A673 (cell line): ENCODE measurements at regions not wholly inside any gene's neighbourhood (a gene's known extent, or its start where the extent isn't known, plus 50 kb on each side); places are given as distances from the start of the nearest gene placed in this dataset.

Source experiments
- BruUV-seq: library from RNA; stranded (reverse); fragments of 400-500 nt; replicated peaks from 2 replicates; lab custom pipeline; 2021; lab: Mats Ljungman, UMichigan
- CTCF ChIA-PET: fragments of 300-600 bp; sonication (Branson Sonifier 250); formaldehyde crosslinking; loops from one replicate; lab custom pipeline; 2022; ENCODE audit warnings: antibody characterized with exemption; lab: Charles Lee
- POLR2A ChIA-PET: fragments of 300-600 bp; sonication (Branson Sonifier 250); formaldehyde crosslinking; loops from one replicate; lab custom pipeline; 2022; ENCODE audit warnings: antibody characterized with exemption; ENCODE audit not compliant: low non-redundant PET; lab: Charles Lee
- DNase-seq: peaks from one replicate; pipeline ENCODE4 v3.0.0-alpha.2; 2015; ENCODE audit warnings: low spot score
- H3K27ac ChIP-seq: fragments of 200-600 bp; sonication (generic); 2 replicates; pipeline ENCODE4 v1.5.1; 2016; ENCODE audit warnings: mixed run types, low read depth, mild to moderate bottlenecking, mixed read lengths, antibody characterized with exemption, low read length; ENCODE audit not compliant: poor library complexity, severe bottlenecking
- H3K27me3 ChIP-seq: fragments of 200-600 bp; sonication (generic); replicated peaks from 2 replicates; pipeline ENCODE4 v1.6.1; 2017; ENCODE audit warnings: mixed run types, low read depth, mild to moderate bottlenecking, mixed read lengths, antibody characterized with exemption, low read length; ENCODE audit not compliant: insufficient read depth, poor library complexity
- H3K36me3 ChIP-seq: fragments of 200-600 bp; sonication (generic); 2 replicates; pipeline ENCODE4 v1.6.1; 2016; ENCODE audit warnings: mixed run types, mild to moderate bottlenecking, mixed read lengths, antibody characterized with exemption, low read length; ENCODE audit not compliant: insufficient read depth, poor library complexity, severe bottlenecking
- H3K4me1 ChIP-seq: fragments of 200-600 bp; sonication (generic); 2 replicates; pipeline ENCODE4 v1.6.1; 2017; ENCODE audit warnings: mixed run types, mild to moderate bottlenecking, mixed read lengths, antibody characterized with exemption, low read length; ENCODE audit not compliant: insufficient read depth, poor library complexity, severe bottlenecking
- H3K4me3 ChIP-seq: fragments of 200-600 bp; sonication (generic); 2 replicates; pipeline ENCODE4 v1.5.1; 2016; ENCODE audit warnings: low read depth, mixed run types, mild to moderate bottlenecking, mixed read lengths, low read length; ENCODE audit not compliant: poor library complexity, severe bottlenecking
- H3K9me3 ChIP-seq: fragments of 200-600 bp; sonication (generic); 2 replicates; pipeline ENCODE4 v1.6.1; 2016; ENCODE audit warnings: mixed run types, low read depth, mild to moderate bottlenecking, mixed read lengths, antibody characterized with exemption, low read length; ENCODE audit not compliant: poor library complexity, severe bottlenecking
- EZH2 ChIP-seq: fragments of 200-600 bp; sonication (generic); IDR thresholded peaks from 2 replicates; pipeline ENCODE4 v1.6.1; 2017; ENCODE audit warnings: borderline replicate concordance, low read depth, mild to moderate bottlenecking, mixed read lengths, antibody characterized with exemption, low read length; ENCODE audit not compliant: poor library complexity, severe bottlenecking
- intact Hi-C: fragments of 100-400 bp; cut with micrococcal nuclease; formaldehyde crosslinking; loops from one replicate; pipeline ENCODE4 v1.10.0; 2022; ENCODE audit not compliant: unreplicated experiment
- TF ChIP-seq, protein P1 (sequence below): fragments of 300-800, 200-600 bp; sonication (generic); conservative IDR thresholded peaks from 2 replicates; pipeline ENCODE4 v1.5.1; 2017; ENCODE audit warnings: low read depth, mild to moderate bottlenecking, antibody characterized with exemption, low read length, moderate library complexity, mixed read lengths

DNA sequence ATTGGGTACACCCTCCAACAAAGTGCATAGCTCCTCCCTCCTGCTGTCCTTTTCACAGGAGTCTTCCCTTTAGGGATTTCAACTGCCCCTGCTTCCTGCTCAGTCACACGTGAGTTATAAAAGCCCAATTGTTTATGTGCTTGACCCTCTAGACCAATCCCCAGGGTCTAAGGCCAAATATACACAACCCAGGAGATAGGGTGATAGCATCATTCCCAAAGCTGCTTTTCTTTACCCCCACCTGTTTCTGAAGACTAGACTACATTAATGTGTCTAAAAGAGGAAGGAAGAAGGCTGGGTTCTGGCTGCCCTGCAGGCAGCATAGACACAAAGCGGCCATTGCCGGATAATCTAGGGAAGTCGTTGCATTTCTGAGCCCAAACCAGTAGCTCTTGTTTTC lies 526.7 kb upstream of the FRG1 start:
- H3K27ac ChIP-seq, result no peak overlapping the region
- CTCF ChIA-PET, result no interaction called here
- DNase-seq, result no peak
- H3K4me3 ChIP-seq, result no peak overlapping the region
- H3K27me3 ChIP-seq, result no peaks in the 10 kb centered on the region
- peaks cover 5% of the 10 kb centered on the region for H3K9me3 ChIP-seq
- BruUV-seq, result no TSS peak
- POLR2A ChIA-PET, result no interaction called here
- H3K36me3 ChIP-seq, result no peaks in the 10 kb centered on the region
- TF ChIP-seq, protein P1, sequence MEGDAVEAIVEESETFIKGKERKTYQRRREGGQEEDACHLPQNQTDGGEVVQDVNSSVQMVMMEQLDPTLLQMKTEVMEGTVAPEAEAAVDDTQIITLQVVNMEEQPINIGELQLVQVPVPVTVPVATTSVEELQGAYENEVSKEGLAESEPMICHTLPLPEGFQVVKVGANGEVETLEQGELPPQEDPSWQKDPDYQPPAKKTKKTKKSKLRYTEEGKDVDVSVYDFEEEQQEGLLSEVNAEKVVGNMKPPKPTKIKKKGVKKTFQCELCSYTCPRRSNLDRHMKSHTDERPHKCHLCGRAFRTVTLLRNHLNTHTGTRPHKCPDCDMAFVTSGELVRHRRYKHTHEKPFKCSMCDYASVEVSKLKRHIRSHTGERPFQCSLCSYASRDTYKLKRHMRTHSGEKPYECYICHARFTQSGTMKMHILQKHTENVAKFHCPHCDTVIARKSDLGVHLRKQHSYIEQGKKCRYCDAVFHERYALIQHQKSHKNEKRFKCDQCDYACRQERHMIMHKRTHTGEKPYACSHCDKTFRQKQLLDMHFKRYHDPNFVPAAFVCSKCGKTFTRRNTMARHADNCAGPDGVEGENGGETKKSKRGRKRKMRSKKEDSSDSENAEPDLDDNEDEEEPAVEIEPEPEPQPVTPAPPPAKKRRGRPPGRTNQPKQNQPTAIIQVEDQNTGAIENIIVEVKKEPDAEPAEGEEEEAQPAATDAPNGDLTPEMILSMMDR, result no peak
- TF ChIP-seq EZH2, result no peak
- no peaks in the 10 kb centered on the region for H3K4me1 ChIP-seq
- intact Hi-C loops, result no loop called here

DNA sequence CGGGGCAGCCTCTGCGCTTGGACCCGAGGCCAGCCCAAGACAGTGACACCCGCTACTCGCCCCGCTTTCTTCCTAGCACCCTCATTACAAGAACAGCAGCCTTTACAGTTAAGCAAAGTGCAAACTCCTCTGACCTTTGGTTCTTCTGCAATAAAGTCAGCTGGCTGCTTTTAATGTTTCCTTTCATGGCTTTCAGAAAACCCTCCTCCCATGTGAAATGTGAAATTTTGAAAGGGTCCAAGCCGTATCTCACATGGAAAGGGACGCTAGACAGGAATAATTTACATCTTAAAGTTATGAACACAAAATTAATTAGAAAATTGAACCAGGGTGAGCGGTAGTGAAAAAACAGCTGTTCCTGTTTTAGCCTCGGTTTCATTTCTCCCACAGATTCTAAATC lies 520.1 kb upstream of the FRG1 start:
- CTCF ChIA-PET, result no interaction called here
- H3K9me3 ChIP-seq, result no peaks in the 10 kb centered on the region
- BruUV-seq, result no TSS peak
- POLR2A ChIA-PET, result no interaction called here
- H3K4me1 ChIP-seq, result no peaks in the 10 kb centered on the region
- intact Hi-C loops, result no loop called here
- DNase-seq, result no peak
- H3K27ac ChIP-seq, result no peak overlapping the region
- no peaks in the 10 kb centered on the region for H3K27me3 ChIP-seq
- no peak for TF ChIP-seq EZH2
- TF ChIP-seq, protein P1, result no peak
- no peak overlapping the region for H3K4me3 ChIP-seq
- H3K36me3 ChIP-seq, result no peaks in the 10 kb centered on the region

DNA sequence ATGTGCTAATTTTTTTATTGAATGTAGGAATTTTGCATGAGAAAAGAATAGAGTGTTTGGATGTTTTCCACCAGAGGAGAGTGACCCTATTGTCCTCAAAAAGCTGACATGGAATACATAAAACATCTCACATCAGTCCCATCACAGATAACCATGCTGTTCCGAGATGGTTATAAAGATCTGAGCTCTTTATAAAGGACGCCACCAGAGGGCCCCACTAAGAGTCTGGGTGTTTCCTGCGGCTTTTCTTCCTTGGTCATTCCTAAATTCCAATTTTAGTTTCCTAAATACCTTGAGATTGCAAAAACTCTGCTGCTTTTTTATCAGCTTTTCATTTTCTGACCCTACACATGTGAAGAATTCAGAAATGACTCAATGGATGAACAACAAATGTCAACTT lies 504.5 kb upstream of the FRG1 start:
- Histone ChIP-seq H3K27ac (no peak overlapping the region), H3K4me3 (no peak overlapping the region), H3K36me3 (no peaks in the 10 kb centered on the region), H3K4me1 (no peaks in the 10 kb centered on the region), H3K9me3 (peaks cover 6% of the 10 kb centered on the region), H3K27me3 (no peaks in the 10 kb centered on the region)
- TF ChIP-seq, protein P1, result peak; percentile 50; the same call in 1 of the 2 replicates
- TF ChIP-seq EZH2, result no peak
- DNase-seq, result peak; percentile 4
- ChIA-PET CTCF (interaction anchor here (0.5 to 0.8 kb wide), 2 partner anchors 10 to 468 kb away, joined by 3 to 5 read pairs; no protein-coding TSS in a partner anchor), POLR2A (no interaction called here)
- intact Hi-C loops, result loop anchor here (5.0 kb wide), 1 partner anchor 356 kb away; no protein-coding TSS in a partner anchor
- BruUV-seq, result no TSS peak
